H9 (cell line): ENCODE measurements at regions not wholly inside any gene's neighbourhood (a gene's known extent, or its start where the extent isn't known, plus 50 kb on each side); places are given as distances from the start of the nearest gene placed in this dataset.
A peak's percentile ranks its signal among the peaks of the same experiment; 100 is the strongest.

Experiments
- DNase-seq: peaks from one replicate; pipeline ENCODE4 v3.0.0-alpha.2; 2017
- H2AFZ ChIP-seq: one replicate; pipeline ENCODE4 v1.6.1; 2013; ENCODE audit warnings: mild to moderate bottlenecking, low read length, control low read depth, moderate library complexity
- H2AK5ac ChIP-seq: 2 replicates; pipeline ENCODE4 v1.6.1; 2013; ENCODE audit warnings: low read length, control low read depth, mixed read lengths; ENCODE audit not compliant: insufficient read length
- H2BK120ac ChIP-seq: one replicate; pipeline ENCODE4 v1.6.1; 2013; ENCODE audit warnings: low read depth, mild to moderate bottlenecking, low read length, control low read depth, inconsistent platforms; ENCODE audit not compliant: poor library complexity, severe bottlenecking
- H2BK12ac ChIP-seq: 2 replicates; pipeline ENCODE4 v1.6.1; 2013; ENCODE audit warnings: low read length, control low read depth, mixed read lengths, low read depth; ENCODE audit not compliant: insufficient read length
- H2BK15ac ChIP-seq: 2 replicates; pipeline ENCODE4 v1.6.1; 2013; ENCODE audit warnings: low read depth, low read length, control low read depth
- H2BK20ac ChIP-seq: one replicate; pipeline ENCODE4 v1.6.1; 2013; ENCODE audit warnings: low read depth, mild to moderate bottlenecking, low read length, control low read depth, inconsistent platforms; ENCODE audit not compliant: poor library complexity, severe bottlenecking
- H2BK5ac ChIP-seq: 2 replicates; pipeline ENCODE4 v1.6.1; 2013; ENCODE audit warnings: low read length, control low read depth, mixed read lengths; ENCODE audit not compliant: insufficient read length
- H3K14ac ChIP-seq: 2 replicates; pipeline ENCODE4 v1.6.1; 2013; ENCODE audit warnings: low read length, control low read depth; ENCODE audit not compliant: insufficient read depth
- H3K18ac ChIP-seq: 2 replicates; pipeline ENCODE4 v1.6.1; 2013; ENCODE audit warnings: low read depth, mild to moderate bottlenecking, mixed read lengths, low read length, control low read depth; ENCODE audit not compliant: insufficient read length
- H3K23ac ChIP-seq: 2 replicates; pipeline ENCODE4 v1.6.1; 2013; ENCODE audit warnings: low read length, control low read depth, mixed read lengths, low read depth; ENCODE audit not compliant: insufficient read length
- H3K23me2 ChIP-seq: 2 replicates; pipeline ENCODE4 v1.6.1; 2013; ENCODE audit warnings: low read depth, mild to moderate bottlenecking, mixed read lengths, low read length, control low read depth; ENCODE audit not compliant: insufficient read length, poor library complexity, severe bottlenecking
- H3K27ac ChIP-seq: 2 replicates; pipeline ENCODE4 v1.5.1; 2013; ENCODE audit warnings: low read length, control low read depth, mixed read lengths, low read depth; ENCODE audit not compliant: insufficient read length
- H3K27me3 ChIP-seq: 2 replicates; pipeline ENCODE4 v1.6.1; 2013; ENCODE audit warnings: low read length, control low read depth, inconsistent platforms; ENCODE audit not compliant: insufficient read depth
- H3K4ac ChIP-seq: 2 replicates; pipeline ENCODE4 v1.6.1; 2013; ENCODE audit warnings: low read depth, mild to moderate bottlenecking, control low read depth, inconsistent platforms, low read length, moderate library complexity
- H3K4me1 ChIP-seq: 2 replicates; pipeline ENCODE4 v1.6.1; 2013; ENCODE audit warnings: low read length, control low read depth, inconsistent platforms; ENCODE audit not compliant: insufficient read depth
- H3K4me2 ChIP-seq: 2 replicates; pipeline ENCODE4 v1.6.1; 2013; ENCODE audit warnings: low read length, control low read depth, mixed read lengths; ENCODE audit not compliant: insufficient read length, insufficient read depth
- H3K56ac ChIP-seq: 2 replicates; pipeline ENCODE4 v1.6.1; 2013; ENCODE audit warnings: low read depth, mild to moderate bottlenecking, mixed read lengths, low read length, control low read depth; ENCODE audit not compliant: insufficient read length
- H3K79me1 ChIP-seq: 2 replicates; pipeline ENCODE4 v1.6.1; 2013; ENCODE audit warnings: low read depth, mild to moderate bottlenecking, moderate library complexity, low read length, control low read depth, inconsistent platforms; ENCODE audit not compliant: insufficient read depth, poor library complexity, severe bottlenecking
- H3K79me2 ChIP-seq: 2 replicates; pipeline ENCODE4 v1.6.1; 2013; ENCODE audit warnings: low read length, control low read depth, inconsistent platforms; ENCODE audit not compliant: insufficient read depth
- H3K9ac ChIP-seq: 2 replicates; pipeline ENCODE4 v1.6.1; 2013; ENCODE audit warnings: low read length, control low read depth, mixed read lengths; ENCODE audit not compliant: insufficient read length; ENCODE audit errors: extremely low read depth
- H3K9me3 ChIP-seq: one replicate; pipeline ENCODE4 v1.6.1; 2013; ENCODE audit warnings: low read depth, low read length, inconsistent platforms; ENCODE audit not compliant: control insufficient read depth
- H3T11ph ChIP-seq: one replicate; pipeline ENCODE4 v1.6.1; 2013; ENCODE audit warnings: mild to moderate bottlenecking, low read length, control low read depth, inconsistent platforms
- H4K20me1 ChIP-seq: one replicate; pipeline ENCODE4 v1.6.1; 2013; ENCODE audit not compliant: control insufficient read depth, insufficient read length, insufficient read depth
- H4K5ac ChIP-seq: 2 replicates; pipeline ENCODE4 v1.6.1; 2013; ENCODE audit warnings: low read depth, mild to moderate bottlenecking, mixed read lengths, low read length, control low read depth; ENCODE audit not compliant: insufficient read length
- H4K8ac ChIP-seq: replicated peaks from 2 replicates; pipeline ENCODE4 v1.6.1; 2013; ENCODE audit warnings: low read length, control low read depth, mixed read lengths, low read depth; ENCODE audit not compliant: insufficient read length
- H4K91ac ChIP-seq: 2 replicates; pipeline ENCODE4 v1.6.1; 2013; ENCODE audit warnings: low read depth, mild to moderate bottlenecking, moderate library complexity, mixed read lengths, low read length, control low read depth; ENCODE audit not compliant: insufficient read length
- H3K27ac Mint-ChIP-seq, 3 experiments: 2 replicates in 2 of 3; 3 replicates in 1 of 3; pipeline ENCODE4 v1.8.0; 2020 to 2021; ENCODE audit warnings: mixed read lengths in 3 of 3, mild to moderate bottlenecking in 1 of 3, moderate library complexity in 1 of 3
- H3K27me3 Mint-ChIP-seq: 2 replicates; pipeline ENCODE4 v1.8.0; 2021; ENCODE audit warnings: low read depth, mild to moderate bottlenecking, moderate library complexity, mixed read lengths
- H3K36me3 Mint-ChIP-seq, 3 experiments: 2 replicates in 2 of 3; 3 replicates in 1 of 3; pipeline ENCODE4 v1.8.0; 2020 to 2021; ENCODE audit warnings: low read depth in 3 of 3, mixed read lengths in 3 of 3; ENCODE audit not compliant: insufficient read depth in 1 of 3
- H3K4me1 Mint-ChIP-seq, 2 experiments: 2 replicates each; pipeline ENCODE4 v1.8.0; 2020; ENCODE audit warnings: mixed read lengths in 2 of 2
- H3K4me3 Mint-ChIP-seq, 2 experiments: 2 replicates in 1 of 2; 3 replicates in 1 of 2; pipeline ENCODE4 v1.8.0; 2020 to 2021; ENCODE audit warnings: mild to moderate bottlenecking in 2 of 2, mixed read lengths in 2 of 2, moderate library complexity in 1 of 2
- H3K9me3 Mint-ChIP-seq, 2 experiments: 2 replicates in 1 of 2; 3 replicates in 1 of 2; pipeline ENCODE4 v1.8.0; 2020; ENCODE audit warnings: mild to moderate bottlenecking in 2 of 2, mixed read lengths in 2 of 2, moderate library complexity in 1 of 2
- WGBS: extraction: QIAGEN DNeasy Blood & Tissue Kit; methylation state at CpG from one replicate; pipeline ENCODE4 v1.1.7; 2013; ENCODE audit warnings: missing lambda C conversion rate, low lambda C conversion rate, mixed read lengths; ENCODE audit not compliant: insufficient read length; ENCODE audit errors: extremely low coverage; 5-methylcytosine and 5-hydroxymethylcytosine counted together
- TF ChIP-seq, protein P1 (sequence below): fragments of 200-600 bp; sonication (generic); conservative IDR thresholded peaks from 3 replicates; pipeline ENCODE4 v1.8.0; 2021; ENCODE audit warnings: antibody characterized with exemption, mild to moderate bottlenecking

DNA sequence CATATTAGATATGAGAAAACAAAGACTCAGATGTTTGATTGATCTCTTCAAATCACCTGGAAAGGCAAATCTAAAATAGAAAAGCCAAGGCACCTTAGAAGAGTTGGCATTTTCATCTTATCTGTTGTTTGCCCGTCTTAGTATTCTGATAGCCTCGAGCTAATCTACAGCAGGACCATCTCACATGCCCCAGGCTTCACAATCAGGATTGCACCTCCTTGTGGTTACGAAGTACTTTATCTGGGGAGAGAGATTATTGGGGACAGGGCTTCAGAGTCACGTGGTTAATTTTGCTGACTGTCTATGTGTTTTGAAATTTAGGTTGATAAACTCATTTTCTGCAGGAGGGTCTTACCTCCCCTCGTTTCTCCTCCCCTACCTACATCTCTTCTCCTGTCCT is 313.1 kb upstream of the ANXA10 start:
- no peaks in the 10 kb centered on the region for H4K20me1 ChIP-seq
- TF ChIP-seq, protein P1, sequence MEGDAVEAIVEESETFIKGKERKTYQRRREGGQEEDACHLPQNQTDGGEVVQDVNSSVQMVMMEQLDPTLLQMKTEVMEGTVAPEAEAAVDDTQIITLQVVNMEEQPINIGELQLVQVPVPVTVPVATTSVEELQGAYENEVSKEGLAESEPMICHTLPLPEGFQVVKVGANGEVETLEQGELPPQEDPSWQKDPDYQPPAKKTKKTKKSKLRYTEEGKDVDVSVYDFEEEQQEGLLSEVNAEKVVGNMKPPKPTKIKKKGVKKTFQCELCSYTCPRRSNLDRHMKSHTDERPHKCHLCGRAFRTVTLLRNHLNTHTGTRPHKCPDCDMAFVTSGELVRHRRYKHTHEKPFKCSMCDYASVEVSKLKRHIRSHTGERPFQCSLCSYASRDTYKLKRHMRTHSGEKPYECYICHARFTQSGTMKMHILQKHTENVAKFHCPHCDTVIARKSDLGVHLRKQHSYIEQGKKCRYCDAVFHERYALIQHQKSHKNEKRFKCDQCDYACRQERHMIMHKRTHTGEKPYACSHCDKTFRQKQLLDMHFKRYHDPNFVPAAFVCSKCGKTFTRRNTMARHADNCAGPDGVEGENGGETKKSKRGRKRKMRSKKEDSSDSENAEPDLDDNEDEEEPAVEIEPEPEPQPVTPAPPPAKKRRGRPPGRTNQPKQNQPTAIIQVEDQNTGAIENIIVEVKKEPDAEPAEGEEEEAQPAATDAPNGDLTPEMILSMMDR: peak; percentile 27; the same call in 2 of the 3 replicates
- no peaks in the 10 kb centered on the region for H3K36me3 Mint-ChIP-seq
- H3K4me3 Mint-ChIP-seq: no peak overlapping the region
- H3K14ac ChIP-seq: no peak overlapping the region
- H4K91ac ChIP-seq: no peak overlapping the region
- H3K27me3 ChIP-seq: no peaks in the 10 kb centered on the region
- no peaks in the 10 kb centered on the region for H3K9me3 ChIP-seq
- no peak overlapping the region for H2BK12ac ChIP-seq
- H2BK120ac ChIP-seq: no peak overlapping the region
- H4K8ac ChIP-seq: no peak overlapping the region
- no peak overlapping the region for H3K4me2 ChIP-seq
- peaks cover 0 to 2% of the 10 kb centered on the region in 2 experiments; a peak in 4 of 5 replicates for H3K9me3 Mint-ChIP-seq
- no peak overlapping the region for H3K18ac ChIP-seq
- H3K79me1 ChIP-seq: no peaks in the 10 kb centered on the region
- H2BK15ac ChIP-seq: no peak overlapping the region
- H3T11ph ChIP-seq: no peak overlapping the region
- H3K27ac ChIP-seq: no peak overlapping the region
- no peak overlapping the region for H2AFZ ChIP-seq
- no peak overlapping the region for H3K4ac ChIP-seq
- H2BK5ac ChIP-seq: no peak overlapping the region
- H3K79me2 ChIP-seq: no peaks in the 10 kb centered on the region
- H3K56ac ChIP-seq: no peak overlapping the region
- H3K4me1 ChIP-seq: no peaks in the 10 kb centered on the region
- no peak overlapping the region for H3K27ac Mint-ChIP-seq
- no CpG with 5 or more reads among the region's 5 CpGs for WGBS
- H3K23me2 ChIP-seq: no peaks in the 10 kb centered on the region
- H2BK20ac ChIP-seq: no peak overlapping the region
- H3K23ac ChIP-seq: no peak overlapping the region
- H2AK5ac ChIP-seq: no peak overlapping the region
- DNase-seq: no peak
- no peak overlapping the region for H4K5ac ChIP-seq
- H3K9ac ChIP-seq: no peak overlapping the region
- H3K4me1 Mint-ChIP-seq: no peaks in the 10 kb centered on the region
- no peaks in the 10 kb centered on the region for H3K27me3 Mint-ChIP-seq
